LNCaP clone FGC (cell line): ENCODE measurements at regions not wholly inside any gene's neighbourhood (a gene's known extent, or its start where the extent isn't known, plus 50 kb on each side); places are given as distances from the start of the nearest gene placed in this dataset.

Experiments used
- DNase-seq: peaks from one replicate; pipeline ENCODE4 v3.0.0-alpha.2; 2011; ENCODE audit warnings: low read depth
- H3K4me3 ChIP-seq: 2 replicates; pipeline ENCODE4 v1.5.1; 2011; ENCODE audit warnings: mild to moderate bottlenecking, low read depth, low read length, control low read depth
- CTCF ChIP-seq: IDR thresholded peaks from 2 replicates; pipeline ENCODE4 v1.5.1; 2012; ENCODE audit warnings: mild to moderate bottlenecking; ENCODE audit not compliant: control insufficient read depth, insufficient read depth; ENCODE audit errors: extremely low read depth

- DNase-seq, result no peak
- no peak for TF ChIP-seq CTCF
Measured at GRCh38 chr1:157893686-157894085, 52.1 kb upstream of the CD5L start.

DNA sequence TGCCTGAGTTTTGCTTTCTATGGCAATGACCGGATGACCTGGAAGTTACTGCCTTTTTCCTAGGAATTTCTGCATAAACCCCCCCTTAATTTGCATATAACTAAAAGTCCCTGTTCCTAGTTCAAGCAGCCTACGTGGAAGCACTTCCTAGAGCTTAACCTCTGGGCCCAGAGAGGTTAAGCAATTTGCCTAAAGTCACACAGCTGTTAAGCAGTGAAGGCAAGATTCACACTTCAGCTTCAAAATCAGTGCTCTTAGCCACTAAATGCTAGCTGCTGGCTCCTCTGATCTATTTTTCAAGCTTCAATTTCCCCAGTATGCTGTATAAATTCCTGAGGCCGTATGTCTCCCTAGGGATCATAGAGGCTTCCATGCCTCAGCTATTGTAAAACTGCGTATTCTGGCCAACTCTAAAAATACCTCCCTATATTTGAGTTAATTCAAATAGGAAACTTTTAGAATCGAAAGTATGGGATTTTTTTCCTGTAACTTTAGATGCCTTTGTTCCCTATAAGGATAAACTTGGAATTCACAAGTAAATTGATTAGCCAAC, 53.1 kb upstream of the CD5L start:
- DNase-seq, result no peak
- TF ChIP-seq CTCF, result no peak

More at GRCh38 chr1:157893686-157894085, 52.1 kb upstream of the CD5L start:
- no peak overlapping the region for H3K4me3 ChIP-seq

DNA sequence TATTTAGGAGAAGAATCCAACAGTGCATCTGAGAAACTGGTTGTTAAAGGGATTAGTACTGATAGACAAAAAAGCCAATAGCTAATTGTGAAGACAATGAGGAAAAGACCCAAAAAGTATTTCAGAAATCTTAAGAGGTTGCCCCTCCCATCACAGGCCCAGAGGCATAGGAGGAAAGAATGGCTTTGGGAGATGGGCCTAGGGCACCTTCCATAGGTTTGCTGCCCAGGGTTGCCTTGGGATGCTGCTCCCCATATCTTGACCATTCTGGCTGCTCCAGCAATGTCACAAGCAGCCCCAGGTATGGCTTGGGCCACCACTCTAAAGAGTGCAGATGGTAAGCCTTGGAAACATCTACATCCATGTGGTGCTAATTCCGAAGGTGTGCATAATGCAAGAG, 68.7 kb upstream of the CD5L start:
- no peak for TF ChIP-seq CTCF
- DNase-seq, result no peak
- H3K4me3 ChIP-seq, result no peak overlapping the region

More for the DNA sequence above, 53.1 kb upstream of the CD5L start:
- H3K4me3 ChIP-seq, result no peak overlapping the region

GRCh38 chr1:157915859-157916258, 74.3 kb upstream of the CD5L start:
- TF ChIP-seq CTCF, result no peak
- no peak for DNase-seq
- H3K4me3 ChIP-seq, result no peak overlapping the region

- no peak for TF ChIP-seq CTCF
- DNase-seq, result no peak
- H3K4me3 ChIP-seq, result no peak overlapping the region
Measured at GRCh38 chr1:157916887-157917570, 75.4 kb upstream of the CD5L start.

GRCh38 chr1:157920748-157921147, 72.7 kb upstream of the KIRREL1 start:
- DNase-seq, result no peak
- no peak for TF ChIP-seq CTCF
- H3K4me3 ChIP-seq, result no peak overlapping the region

DNA sequence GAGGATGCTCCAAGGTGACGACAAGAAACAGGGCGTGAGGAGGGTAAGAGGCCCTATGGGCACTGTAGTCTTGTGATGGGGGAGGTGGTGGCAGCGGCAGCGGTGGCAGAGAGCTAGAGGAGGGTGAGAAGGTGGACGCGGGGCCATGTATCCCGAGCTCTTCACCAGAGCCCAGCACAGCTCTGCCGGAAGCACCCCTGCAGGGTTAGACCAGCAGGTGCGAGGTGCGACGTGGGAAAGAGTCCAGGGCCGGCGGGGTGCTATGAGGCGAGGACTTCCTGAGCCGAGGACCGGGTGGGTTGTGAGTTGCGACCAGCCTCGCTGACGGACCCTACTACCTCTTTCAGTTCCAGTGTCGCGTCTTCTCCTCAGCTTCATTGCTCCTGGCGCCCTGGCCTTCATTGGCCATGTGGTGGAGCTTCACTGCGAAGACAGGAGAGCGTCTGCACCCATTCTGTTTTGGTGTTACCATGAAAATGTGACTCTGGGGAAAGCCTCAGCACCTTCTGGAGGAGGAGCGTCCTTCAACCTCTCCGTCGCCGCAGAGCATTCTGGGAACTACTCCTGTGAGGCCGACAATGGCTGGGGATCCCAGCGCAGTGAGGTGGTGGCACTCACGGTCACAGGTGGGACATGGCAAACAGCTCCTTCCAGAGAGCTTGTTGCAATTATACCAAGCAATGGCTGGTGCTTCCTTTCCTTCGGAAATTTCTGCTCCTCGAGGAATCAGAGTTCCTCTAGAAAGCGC, 67.9 kb upstream of the KIRREL1 start:
- no peak overlapping the region for H3K4me3 ChIP-seq
- no peak for DNase-seq
- no peak for TF ChIP-seq CTCF
